CD14-positive monocyte (primary cell): ENCODE measurements at regions not wholly inside any gene's neighbourhood (a gene's known extent, or its start where the extent isn't known, plus 50 kb on each side); places are given as distances from the start of the nearest gene placed in this dataset.

Experiments used
- DNase-seq, 3 donors: peaks; one replicate each; pipeline ENCODE4 v3.0.0-alpha.2; 2011 to 2022
- H2AFZ ChIP-seq: 2 replicates; pipeline ENCODE4 v1.6.0; 2012; ENCODE audit warnings: mild to moderate bottlenecking, low read depth, low read length, inconsistent platforms; ENCODE audit not compliant: insufficient read depth, poor library complexity, severe bottlenecking
- H3K27ac ChIP-seq, 2 donors: 1 replicate in 1 of 2; 2 replicates in 1 of 2; pipeline ENCODE4 v1.5.1; 2012 to 2013; ENCODE audit warnings: low read length in 2 of 2, control low read depth in 1 of 2, inconsistent platforms in 1 of 2, low read depth in 1 of 2, mild to moderate bottlenecking in 1 of 2
- H3K27me3 ChIP-seq, 2 donors: one replicate each; pipeline versions ENCODE4 v1.6.0 to v1.6.1; 2011 to 2013; ENCODE audit warnings: low read length in 2 of 2; ENCODE audit not compliant: control insufficient read depth in 2 of 2, insufficient read depth in 2 of 2
- H3K36me3 ChIP-seq, 2 donors: replicated peaks in 1 of 2; 1 replicate in 1 of 2; 2 replicates in 1 of 2; pipeline versions ENCODE4 v1.5.1 to v1.6.1; 2012 to 2013; ENCODE audit warnings: low read length in 2 of 2, control low read depth in 1 of 2, inconsistent platforms in 1 of 2, mild to moderate bottlenecking in 1 of 2; ENCODE audit not compliant: insufficient read depth in 2 of 2, control insufficient read depth in 1 of 2
- H3K4me1 ChIP-seq, 2 donors: 1 replicate in 1 of 2; 2 replicates in 1 of 2; pipeline versions ENCODE4 v1.5.1 to v1.6.1; 2012 to 2013; ENCODE audit warnings: low read length in 2 of 2, control low read depth in 1 of 2, inconsistent platforms in 1 of 2, mild to moderate bottlenecking in 1 of 2, moderate library complexity in 1 of 2; ENCODE audit not compliant: insufficient read depth in 2 of 2, control insufficient read depth in 1 of 2
- H3K4me2 ChIP-seq: replicated peaks from 2 replicates; pipeline ENCODE3; 2012; ENCODE audit warnings: low read length, moderate library complexity, mild to moderate bottlenecking; ENCODE audit not compliant: poor library complexity, severe bottlenecking; ENCODE audit errors: extremely low read depth
- H3K4me3 ChIP-seq, 3 experiments: fragments of 200-600 bp in 1 of 3; sonication (generic) in 1 of 3; replicated peaks in 1 of 3; 1 replicate in 2 of 3; 2 replicates in 1 of 3; pipeline ENCODE4 v1.5.1; 2011 to 2013; ENCODE audit warnings: low read length in 3 of 3, mild to moderate bottlenecking in 3 of 3, control low read depth in 2 of 3, low read depth in 2 of 3, inconsistent platforms in 1 of 3, moderate library complexity in 1 of 3
- H3K79me2 ChIP-seq: 2 replicates; pipeline ENCODE4 v1.6.0; 2012; ENCODE audit warnings: mild to moderate bottlenecking, control low read depth, inconsistent platforms, low read length, moderate library complexity; ENCODE audit not compliant: insufficient read depth
- H3K9ac ChIP-seq: 2 replicates; pipeline ENCODE4 v1.6.0; 2017; ENCODE audit warnings: low read length, mild to moderate bottlenecking; ENCODE audit not compliant: insufficient read depth, poor library complexity, severe bottlenecking
- H3K9me3 ChIP-seq, 2 donors: replicated peaks in 1 of 2; 1 replicate in 1 of 2; 2 replicates in 1 of 2; pipeline versions ENCODE4 v1.5.1 to v1.6.1; 2012 to 2013; ENCODE audit warnings: low read length in 2 of 2, control low read depth in 1 of 2; ENCODE audit not compliant: control insufficient read depth in 1 of 2, insufficient read depth in 1 of 2
- H4K20me1 ChIP-seq: 2 replicates; pipeline ENCODE4 v1.6.0; 2012; ENCODE audit warnings: mild to moderate bottlenecking, low read length, control low read depth, moderate library complexity; ENCODE audit not compliant: insufficient read depth
- H3K27ac Mint-ChIP-seq, 7 donors: one replicate each; pipeline ENCODE4 v1.8.0; 2020; ENCODE audit warnings: mild to moderate bottlenecking in 7 of 7, mixed read lengths in 7 of 7, moderate library complexity in 6 of 7, inconsistent platforms in 2 of 7
- H3K27me3 Mint-ChIP-seq, 3 donors: one replicate each; pipeline ENCODE4 v1.8.0; 2021 to 2022; ENCODE audit warnings: low read depth in 3 of 3, mild to moderate bottlenecking in 3 of 3, mixed read lengths in 3 of 3, moderate library complexity in 3 of 3, inconsistent platforms in 1 of 3
- H3K36me3 Mint-ChIP-seq, 2 donors: one replicate each; pipeline ENCODE4 v1.8.0; 2020; ENCODE audit warnings: mixed read lengths in 2 of 2, inconsistent platforms in 1 of 2, mild to moderate bottlenecking in 1 of 2
- H3K4me1 Mint-ChIP-seq: one replicate; pipeline ENCODE4 v1.8.0; 2020; ENCODE audit warnings: mild to moderate bottlenecking, mixed read lengths
- H3K4me3 Mint-ChIP-seq, 2 donors: one replicate each; pipeline ENCODE4 v1.8.0; 2020; ENCODE audit warnings: mild to moderate bottlenecking in 2 of 2, mixed read lengths in 2 of 2, moderate library complexity in 1 of 2
- H3K9me3 Mint-ChIP-seq, 7 donors: one replicate each; pipeline ENCODE4 v1.8.0; 2020 to 2022; ENCODE audit warnings: mixed read lengths in 7 of 7, mild to moderate bottlenecking in 6 of 7, moderate library complexity in 6 of 7, inconsistent platforms in 2 of 7
- WGBS: methylation state at CpG from one replicate; pipeline ENCODE4 v1.1.5; 2013; ENCODE audit warnings: missing lambda C conversion rate; ENCODE audit not compliant: insufficient coverage; 5-methylcytosine and 5-hydroxymethylcytosine counted together
- intact Hi-C, 2 donors: fragments of 100-400 bp; cut with micrococcal nuclease; formaldehyde crosslinking; loops; one replicate each; pipeline versions ENCODE4 v1.15.0 to v1.15.1; 2023
- TF ChIP-seq, protein P1 (sequence below): fragments of 200-600 bp; IDR thresholded peaks from one replicate; pipeline ENCODE4 v1.8.0; 2022; ENCODE audit warnings: antibody characterized with exemption, mild to moderate bottlenecking

DNA sequence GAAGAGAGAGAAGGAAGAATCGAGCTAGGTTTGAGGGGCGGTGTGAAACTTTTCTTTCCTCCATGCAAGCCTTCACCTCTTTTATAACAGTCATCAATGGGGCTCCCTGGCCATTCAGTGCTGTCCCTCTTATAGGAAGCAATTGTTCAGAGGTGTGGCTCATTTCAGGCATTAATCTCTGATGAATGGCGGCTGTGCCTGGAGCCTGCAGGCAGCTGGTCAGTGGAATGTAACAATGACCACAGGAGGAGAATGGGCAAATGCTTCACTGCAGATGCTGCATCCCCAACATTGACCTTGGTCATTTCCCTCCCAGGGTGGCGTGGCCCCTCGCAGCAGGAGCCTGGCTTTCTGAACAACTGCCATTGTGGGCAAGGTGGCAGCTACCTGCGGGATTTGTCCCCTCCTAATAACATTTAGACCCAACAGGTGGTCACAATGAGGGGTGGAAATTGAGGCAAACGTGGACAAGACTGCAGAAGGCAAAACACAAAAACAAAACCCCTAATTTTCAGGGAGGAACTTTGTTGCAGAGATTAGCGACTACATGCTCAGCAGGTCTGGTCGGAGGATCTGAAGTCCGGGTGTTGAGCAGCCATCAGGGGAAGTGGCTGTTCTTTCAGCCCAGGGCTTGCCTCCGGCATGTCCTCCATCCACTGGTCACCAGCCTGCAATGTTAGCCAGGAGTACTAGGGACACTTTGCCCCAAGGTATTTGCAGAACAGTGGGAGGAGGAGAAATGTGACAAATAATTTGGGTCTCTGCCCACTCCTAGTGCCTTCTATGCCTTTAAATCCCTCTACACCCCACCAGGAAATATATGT, 97.3 kb upstream of the PAXBP1 start:
- no peak for DNase-seq
- no peak overlapping the region for H3K9ac ChIP-seq
- no peak overlapping the region for H2AFZ ChIP-seq
- H3K9me3 ChIP-seq, result no peaks in the 10 kb centered on the region
- Mint-ChIP-seq H3K36me3 (no peaks in the 10 kb centered on the region), H3K27ac (no peak overlapping the region), H3K9me3 (peaks cover 0 to 12% (median 6%) of the 10 kb centered on the region in 7 donors), H3K4me3 (no peak overlapping the region), H3K27me3 (peaks cover 8 to 12% (median 10%) of the 10 kb centered on the region in 3 donors), H3K4me1 (no peaks in the 10 kb centered on the region)
- no peak overlapping the region for H3K4me3 ChIP-seq
- H4K20me1 ChIP-seq, result no peaks in the 10 kb centered on the region
- TF ChIP-seq, protein P1, sequence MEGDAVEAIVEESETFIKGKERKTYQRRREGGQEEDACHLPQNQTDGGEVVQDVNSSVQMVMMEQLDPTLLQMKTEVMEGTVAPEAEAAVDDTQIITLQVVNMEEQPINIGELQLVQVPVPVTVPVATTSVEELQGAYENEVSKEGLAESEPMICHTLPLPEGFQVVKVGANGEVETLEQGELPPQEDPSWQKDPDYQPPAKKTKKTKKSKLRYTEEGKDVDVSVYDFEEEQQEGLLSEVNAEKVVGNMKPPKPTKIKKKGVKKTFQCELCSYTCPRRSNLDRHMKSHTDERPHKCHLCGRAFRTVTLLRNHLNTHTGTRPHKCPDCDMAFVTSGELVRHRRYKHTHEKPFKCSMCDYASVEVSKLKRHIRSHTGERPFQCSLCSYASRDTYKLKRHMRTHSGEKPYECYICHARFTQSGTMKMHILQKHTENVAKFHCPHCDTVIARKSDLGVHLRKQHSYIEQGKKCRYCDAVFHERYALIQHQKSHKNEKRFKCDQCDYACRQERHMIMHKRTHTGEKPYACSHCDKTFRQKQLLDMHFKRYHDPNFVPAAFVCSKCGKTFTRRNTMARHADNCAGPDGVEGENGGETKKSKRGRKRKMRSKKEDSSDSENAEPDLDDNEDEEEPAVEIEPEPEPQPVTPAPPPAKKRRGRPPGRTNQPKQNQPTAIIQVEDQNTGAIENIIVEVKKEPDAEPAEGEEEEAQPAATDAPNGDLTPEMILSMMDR, result no peak
- H3K4me2 ChIP-seq, result no peak overlapping the region
- H3K79me2 ChIP-seq, result no peaks in the 10 kb centered on the region
- WGBS, result 82% methylated on average over 5 of the region's 11 CpGs
- no peaks in the 10 kb centered on the region for H3K4me1 ChIP-seq
- H3K27ac ChIP-seq, result no peak overlapping the region
- H3K27me3 ChIP-seq, result peaks cover 0 to 2% of the 10 kb centered on the region in 2 donors
- no peaks in the 10 kb centered on the region for H3K36me3 ChIP-seq
- intact Hi-C loops, result no loop called here

GRCh38 chr21:32869459-32869858, 97.9 kb upstream of the PAXBP1 start:
- peaks cover 0 to 2% of the 10 kb centered on the region in 2 donors for H3K27me3 ChIP-seq
- no peaks in the 10 kb centered on the region for H3K36me3 ChIP-seq
- Mint-ChIP-seq H3K36me3 (no peaks in the 10 kb centered on the region), H3K27me3 (peaks cover 7 to 12% (median 7%) of the 10 kb centered on the region in 3 donors), H3K27ac (no peak overlapping the region), H3K4me3 (peak overlapping the region in 1 of 2 donors; percentile 17), H3K9me3 (peaks cover 0 to 12% (median 6%) of the 10 kb centered on the region in 7 donors), H3K4me1 (no peaks in the 10 kb centered on the region)
- no peaks in the 10 kb centered on the region for H3K9me3 ChIP-seq
- 56% methylated on average over 2 of the region's 3 CpGs for WGBS
- no peak overlapping the region for H3K4me3 ChIP-seq
- H4K20me1 ChIP-seq, result no peaks in the 10 kb centered on the region
- no peaks in the 10 kb centered on the region for H3K4me1 ChIP-seq
- DNase-seq, result no peak
- H3K27ac ChIP-seq, result no peak overlapping the region
- TF ChIP-seq, protein P1, result no peak
- no peak overlapping the region for H2AFZ ChIP-seq
- no peak overlapping the region for H3K4me2 ChIP-seq
- H3K79me2 ChIP-seq, result no peaks in the 10 kb centered on the region
- intact Hi-C loops, result no loop called here
- no peak overlapping the region for H3K9ac ChIP-seq
